ENCODE measurements at regions not wholly inside any gene's neighbourhood (a gene's known extent, or its start where the extent isn't known, plus 50 kb on each side); places are given as distances from the start of the nearest gene placed in this dataset.

- no peak for DNase-seq
- H3K27me3 Mint-ChIP-seq: no peaks in the 10 kb centered on the region
- no peak overlapping the region for H3K4me3 Mint-ChIP-seq
These were observed 79.6 kb upstream of the CDH11 start for GRCh38 chr16:65201511-65201910.

GRCh38 chr16:65200857-65201256 is 79.0 kb upstream of the CDH11 start:
- DNase-seq (no peak), ATAC-seq (no peak)
- Mint-ChIP-seq H3K9me3 (peaks cover 0 to 18% of the 10 kb centered on the region in 2 donors), H3K4me3 (no peak overlapping the region), H3K27me3 (no peaks in the 10 kb centered on the region), H3K27ac (no peak overlapping the region), H3K4me1 (no peaks in the 10 kb centered on the region)

More at GRCh38 chr16:65201511-65201910, 79.6 kb upstream of the CDH11 start:
- no peak for ATAC-seq
- Mint-ChIP-seq H3K9me3 (peaks cover 0 to 18% of the 10 kb centered on the region in 2 donors), H3K4me1 (no peaks in the 10 kb centered on the region), H3K27ac (no peak overlapping the region)

GRCh38 chr16:65200156-65200773 is 78.4 kb upstream of the CDH11 start:
- ATAC-seq (no peak), DNase-seq (no peak)
- Mint-ChIP-seq H3K4me3 (no peak overlapping the region), H3K9me3 (peaks cover 0 to 18% of the 10 kb centered on the region in 2 donors), H3K4me1 (no peaks in the 10 kb centered on the region), H3K27ac (no peak overlapping the region), H3K27me3 (no peaks in the 10 kb centered on the region)

GRCh38 chr16:65196420-65197075 is 74.7 kb upstream of the CDH11 start:
- Mint-ChIP-seq H3K4me3 (no peak overlapping the region), H3K4me1 (no peaks in the 10 kb centered on the region), H3K27me3 (no peaks in the 10 kb centered on the region), H3K27ac (no peak overlapping the region), H3K9me3 (no peaks in the 10 kb centered on the region)
- no peak for DNase-seq
- ATAC-seq: no peak

GRCh38 chr16:65195998-65196397 is 74.1 kb upstream of the CDH11 start:
- no peak overlapping the region for H3K4me3 Mint-ChIP-seq
- no peaks in the 10 kb centered on the region for H3K27me3 Mint-ChIP-seq
- no peak overlapping the region for H3K27ac Mint-ChIP-seq
- H3K9me3 Mint-ChIP-seq: no peaks in the 10 kb centered on the region
- DNase-seq (no peak), ATAC-seq (no peak)
- H3K4me1 Mint-ChIP-seq: no peaks in the 10 kb centered on the region

GRCh38 chr16:65185241-65185778 is 63.4 kb upstream of the CDH11 start:
- ATAC-seq: no peak
- H3K9me3 Mint-ChIP-seq: peaks cover 11 to 21% of the 10 kb centered on the region in 2 donors
- no peaks in the 10 kb centered on the region for H3K27me3 Mint-ChIP-seq
- H3K4me3 Mint-ChIP-seq: no peak overlapping the region
- H3K4me1 Mint-ChIP-seq: no peaks in the 10 kb centered on the region
- no peak overlapping the region for H3K27ac Mint-ChIP-seq
- no peak for DNase-seq

- Mint-ChIP-seq H3K4me3 (no peak overlapping the region), H3K27ac (no peak overlapping the region), H3K27me3 (no peaks in the 10 kb centered on the region), H3K9me3 (peaks cover 6 to 9% of the 10 kb centered on the region in 2 donors), H3K4me1 (no peaks in the 10 kb centered on the region)
- DNase-seq: no peak
- ATAC-seq: no peak
These were observed 59.3 kb upstream of the CDH11 start for GRCh38 chr16:65181071-65181561.

GRCh38 chr16:65178151-65178550 is 56.3 kb upstream of the CDH11 start:
- DNase-seq (no peak), ATAC-seq (no peak)
- no peak overlapping the region for H3K27ac Mint-ChIP-seq
- H3K4me3 Mint-ChIP-seq: no peak overlapping the region
- H3K4me1 Mint-ChIP-seq: no peaks in the 10 kb centered on the region
- no peaks in the 10 kb centered on the region for H3K27me3 Mint-ChIP-seq
- H3K9me3 Mint-ChIP-seq: peaks cover 9% of the 10 kb centered on the region in 2 donors

GRCh38 chr16:65176603-65177002 is 54.7 kb upstream of the CDH11 start:
- DNase-seq (no peak), ATAC-seq (no peak)
- no peaks in the 10 kb centered on the region for H3K4me1 Mint-ChIP-seq
- H3K27me3 Mint-ChIP-seq: no peaks in the 10 kb centered on the region
- no peak overlapping the region for H3K27ac Mint-ChIP-seq
- H3K4me3 Mint-ChIP-seq: no peak overlapping the region
- peaks cover 9 to 11% of the 10 kb centered on the region in 2 donors for H3K9me3 Mint-ChIP-seq

GRCh38 chr16:65172356-65172755 is 50.5 kb upstream of the CDH11 start:
- peaks cover 9% of the 10 kb centered on the region in 2 donors for H3K9me3 Mint-ChIP-seq
- H3K27me3 Mint-ChIP-seq: no peaks in the 10 kb centered on the region
- no peak overlapping the region for H3K27ac Mint-ChIP-seq
- H3K4me3 Mint-ChIP-seq: no peak overlapping the region
- DNase-seq (no peak), ATAC-seq (no peak)
- no peaks in the 10 kb centered on the region for H3K4me1 Mint-ChIP-seq

All from stimulated activated naive CD8-positive, alpha-beta T cell treated with anti-CD3 and anti-CD28 coated beads, Interleukin-15, amount 100 ng/mL, for 72 hours (primary cell).